Neural cell (in vitro differentiated cells): ENCODE measurements at regions not wholly inside any gene's neighbourhood (a gene's known extent, or its start where the extent isn't known, plus 50 kb on each side); places are given as distances from the start of the nearest gene placed in this dataset.

Experiments used
- H2AFZ ChIP-seq: fragments of 200-600, 300-800 bp; sonication (generic), shearing (Covaris generic); 2 replicates; pipeline ENCODE4 v1.6.0; 2014; ENCODE audit warnings: low read depth, mild to moderate bottlenecking, antibody characterized with exemption, low read length, moderate library complexity
- H3F3A ChIP-seq: fragments of 200-600 bp; shearing (Covaris generic); 2 replicates; pipeline ENCODE4 v1.6.1; 2016; ENCODE audit warnings: mild to moderate bottlenecking, moderate library complexity, mixed read lengths, antibody characterized with exemption, low read length; ENCODE audit not compliant: insufficient read depth, poor library complexity, severe bottlenecking
- H3K27ac ChIP-seq: fragments of 200-600, 300-800 bp; sonication (generic), shearing (Covaris generic); 2 replicates; pipeline ENCODE4 v1.5.1; 2014; ENCODE audit warnings: mild to moderate bottlenecking, low read length, moderate library complexity
- H3K27me3 ChIP-seq: fragments of 300-800, 200-600 bp; sonication (generic), shearing (Covaris generic); 2 replicates; pipeline ENCODE4 v1.6.0; 2014; ENCODE audit warnings: mild to moderate bottlenecking, low read depth, low read length, moderate library complexity; ENCODE audit not compliant: insufficient read depth
- H3K36me3 ChIP-seq: fragments of 300-800, 200-600 bp; sonication (generic), shearing (Covaris generic); 2 replicates; pipeline ENCODE4 v1.5.1; 2014; ENCODE audit warnings: mild to moderate bottlenecking, antibody characterized with exemption, low read length, moderate library complexity; ENCODE audit not compliant: insufficient read depth
- H3K4me2 ChIP-seq: fragments of 300-800, 200-600 bp; sonication (generic), shearing (Covaris generic); 2 replicates; pipeline ENCODE4 v1.6.0; 2014; ENCODE audit warnings: mild to moderate bottlenecking, low read length
- H3K4me3 ChIP-seq: fragments of 300-800, 200-600 bp; sonication (generic), shearing (Covaris generic); 2 replicates; pipeline ENCODE4 v1.5.1; 2014; ENCODE audit warnings: mild to moderate bottlenecking, low read length, moderate library complexity
- H3K79me2 ChIP-seq: fragments of 200-600 bp; shearing (Covaris generic); replicated peaks from 2 replicates; pipeline ENCODE4 v1.6.0; 2014; ENCODE audit warnings: mild to moderate bottlenecking, low read length, moderate library complexity; ENCODE audit not compliant: insufficient read depth
- H3K9ac ChIP-seq: fragments of 300-800, 200-600 bp; sonication (generic), shearing (Covaris generic); 2 replicates; pipeline ENCODE4 v1.6.1; 2016; ENCODE audit warnings: mild to moderate bottlenecking, low read length, mixed read lengths
- H3K9me2 ChIP-seq: fragments of 200-600 bp; shearing (Covaris generic); 2 replicates; pipeline ENCODE4 v1.6.1; 2016; ENCODE audit warnings: mild to moderate bottlenecking, low read length, mixed read lengths; ENCODE audit not compliant: insufficient read depth
- H3K9me3 ChIP-seq: fragments of 200-600, 300-800 bp; sonication (generic), shearing (Covaris generic); 2 replicates; pipeline ENCODE4 v1.6.1; 2016; ENCODE audit warnings: mild to moderate bottlenecking, mixed run types, low read length, moderate library complexity, mixed read lengths
- H4K20me1 ChIP-seq: fragments of 200-600 bp; shearing (Covaris generic); 2 replicates; pipeline ENCODE4 v1.6.1; 2016; ENCODE audit warnings: mild to moderate bottlenecking, mixed run types; ENCODE audit not compliant: insufficient read depth
- CTCF ChIP-seq: fragments of 450-650 bp; IDR thresholded peaks from 2 replicates; pipeline ENCODE4 v1.5.1; 2014; ENCODE audit warnings: antibody characterized with exemption, mild to moderate bottlenecking, moderate library complexity; ENCODE audit not compliant: poor library complexity, severe bottlenecking
- EP300 ChIP-seq: fragments of 450-650 bp; conservative IDR thresholded peaks from 2 replicates; pipeline ENCODE4 v1.6.1; 2014; ENCODE audit warnings: antibody characterized with exemption, mild to moderate bottlenecking, moderate library complexity; ENCODE audit not compliant: poor library complexity, severe bottlenecking
- EZH2 ChIP-seq: fragments of 200-600, 300-800 bp; shearing (Covaris generic), sonication (generic); IDR thresholded peaks from 2 replicates; pipeline ENCODE4 v1.6.1; 2014; ENCODE audit warnings: antibody characterized with exemption, low read length, borderline replicate concordance, mild to moderate bottlenecking; ENCODE audit not compliant: insufficient read depth, poor library complexity, severe bottlenecking
- MXI1 ChIP-seq: fragments of 450-650 bp; conservative IDR thresholded peaks from 2 replicates; pipeline ENCODE4 v1.6.1; 2014; ENCODE audit warnings: antibody characterized with exemption, mild to moderate bottlenecking; ENCODE audit not compliant: poor library complexity, severe bottlenecking
- POLR2AphosphoS5 ChIP-seq: IDR thresholded peaks from 2 replicates; pipeline ENCODE4 v1.6.1; 2012
- RAD21 ChIP-seq: fragments of 450-650 bp; conservative IDR thresholded peaks from 2 replicates; pipeline ENCODE4 v1.6.1; 2014; ENCODE audit warnings: antibody characterized with exemption, mild to moderate bottlenecking, moderate library complexity
- REST ChIP-seq: IDR thresholded peaks from 2 replicates; pipeline ENCODE4 v1.6.1; 2012; ENCODE audit warnings: borderline replicate concordance
- SMC3 ChIP-seq: fragments of 450-650 bp; conservative IDR thresholded peaks from 2 replicates; pipeline ENCODE4 v1.6.1; 2014; ENCODE audit warnings: antibody characterized with exemption, mild to moderate bottlenecking, moderate library complexity; ENCODE audit not compliant: poor library complexity
- TAF1 ChIP-seq: IDR thresholded peaks from 2 replicates; pipeline ENCODE4 v1.6.1; 2012; ENCODE audit warnings: low read depth

GRCh38 chr1:106998431-106999002, 58.0 kb upstream of the PRMT6 start:
- H3K9me3 ChIP-seq = no peaks in the 10 kb centered on the region
- H3K4me3 ChIP-seq = no peak overlapping the region
- no peak overlapping the region for H3K9ac ChIP-seq

GRCh38 chr1:107000902-107001301, 55.6 kb upstream of the PRMT6 start:
- Histone ChIP-seq H4K20me1 (no peaks in the 10 kb centered on the region), H3K9me2 (no peaks in the 10 kb centered on the region), H3K27me3 (no peaks in the 10 kb centered on the region), H3K27ac (no peak overlapping the region), H2AFZ (no peak overlapping the region), H3K4me2 (no peak overlapping the region), H3K36me3 (no peaks in the 10 kb centered on the region), H3K9me3 (no peaks in the 10 kb centered on the region), H3K79me2 (no peaks in the 10 kb centered on the region), H3K4me3 (no peak overlapping the region), H3K9ac (no peak overlapping the region), H3F3A (no peaks in the 10 kb centered on the region)
- no peak for TF ChIP-seq RAD21
- no peak for TF ChIP-seq MXI1
- no peak for TF ChIP-seq POLR2AphosphoS5
- no peak for TF ChIP-seq EZH2
- TF ChIP-seq TAF1 = no peak
- TF ChIP-seq REST = no peak
- no peak for TF ChIP-seq SMC3
- TF ChIP-seq EP300 = no peak

More at GRCh38 chr1:106998431-106999002, 58.0 kb upstream of the PRMT6 start:
- Histone ChIP-seq H3K9me2 (no peaks in the 10 kb centered on the region), H3K4me2 (no peak overlapping the region), H3K36me3 (no peaks in the 10 kb centered on the region), H4K20me1 (no peaks in the 10 kb centered on the region), H2AFZ (no peak overlapping the region), H3K27ac (no peak overlapping the region), H3K27me3 (no peaks in the 10 kb centered on the region), H3F3A (no peaks in the 10 kb centered on the region), H3K79me2 (no peaks in the 10 kb centered on the region)
- no peak for TF ChIP-seq EP300
- TF ChIP-seq TAF1 = no peak
- no peak for TF ChIP-seq CTCF
- TF ChIP-seq SMC3 = no peak
- TF ChIP-seq RAD21 = no peak
- TF ChIP-seq REST = no peak
- TF ChIP-seq MXI1 = no peak
- TF ChIP-seq EZH2 = no peak
- TF ChIP-seq POLR2AphosphoS5 = no peak
